NCI-H2227 (cell line): ENCODE measurements at regions not wholly inside any gene's neighbourhood (a gene's known extent, or its start where the extent isn't known, plus 50 kb on each side); places are given as distances from the start of the nearest gene placed in this dataset.

Experiments used
- DNase-seq: peaks from one replicate; lab custom pipeline; 2025; ENCODE audit not compliant: unreplicated experiment; lab: John Stamatoyannopoulos, UW

DNA sequence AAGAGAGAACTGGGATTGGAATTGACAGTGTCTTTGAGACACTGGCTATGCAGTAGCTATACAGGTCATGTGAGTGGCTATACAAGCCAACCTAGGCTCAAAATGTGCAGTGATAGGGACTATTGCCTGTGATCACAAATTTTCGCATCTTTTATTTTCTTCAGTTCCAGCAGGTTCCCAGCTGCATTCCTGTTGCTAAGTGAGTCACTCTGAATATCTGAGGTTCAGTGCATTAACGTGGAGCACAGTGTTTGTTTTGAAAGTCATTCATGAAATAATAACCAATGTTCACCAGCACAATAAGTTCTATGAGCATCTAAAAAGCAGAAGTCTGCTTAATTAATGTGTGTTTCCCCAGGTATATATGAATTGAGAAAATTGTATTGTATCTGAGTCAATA lies 1236.0 kb upstream of the CELF2 start:
- DNase-seq: no peak

DNA sequence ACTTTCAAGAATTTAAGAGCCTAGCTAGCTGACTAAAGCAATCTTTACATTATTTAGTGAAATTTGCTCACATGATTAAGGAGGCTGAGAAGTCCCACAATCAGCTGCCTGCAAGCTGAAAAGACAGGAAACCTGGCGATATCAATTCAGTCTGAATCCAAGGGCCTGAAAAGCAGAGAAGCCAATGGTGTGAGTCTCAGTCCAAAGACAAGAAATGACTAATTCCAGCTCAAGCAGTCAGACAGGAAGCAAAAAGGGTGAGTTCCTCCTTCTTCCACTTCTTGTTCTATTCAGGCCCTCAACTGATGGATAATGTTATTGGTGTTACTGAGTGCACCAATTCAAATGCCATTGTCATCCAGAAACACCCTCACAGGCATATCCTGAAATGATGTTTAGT lies 1231.6 kb upstream of the CELF2 start:
- DNase-seq: no peak

GRCh38 chr10:9786576-9786975 lies 1231.1 kb upstream of the CELF2 start:
- DNase-seq: no peak

GRCh38 chr10:9789996-9790395 lies 1227.7 kb upstream of the CELF2 start:
- no peak for DNase-seq

- DNase-seq: no peak
Measured at GRCh38 chr10:9792181-9792580, 1225.5 kb upstream of the CELF2 start.

DNA sequence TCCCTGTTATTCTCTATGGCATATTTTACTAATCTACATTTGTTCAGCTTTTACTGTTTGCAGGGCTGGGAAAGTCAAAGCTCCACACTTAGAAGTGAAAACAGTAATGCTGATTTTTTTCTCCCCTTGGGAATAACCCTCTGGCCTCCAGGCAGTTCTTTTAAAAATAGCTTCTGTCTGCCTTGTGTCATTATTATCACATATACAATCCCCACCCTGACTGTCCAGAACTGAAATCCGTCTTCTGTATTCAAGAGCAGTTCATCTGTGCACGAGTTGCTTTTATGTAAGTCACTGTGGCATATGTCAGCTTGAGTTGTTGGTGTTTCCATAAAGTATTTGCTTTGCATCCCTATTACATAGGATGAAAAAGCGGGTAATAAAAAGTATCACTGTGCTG lies 1221.1 kb upstream of the CELF2 start:
- no peak for DNase-seq

- no peak for DNase-seq
Measured at GRCh38 chr10:9800011-9800410, 1217.7 kb upstream of the CELF2 start.

GRCh38 chr10:9800571-9800970 lies 1217.1 kb upstream of the CELF2 start:
- no peak for DNase-seq

- DNase-seq: no peak
Measured at GRCh38 chr10:9807846-9808245, 1209.8 kb upstream of the CELF2 start.

DNA sequence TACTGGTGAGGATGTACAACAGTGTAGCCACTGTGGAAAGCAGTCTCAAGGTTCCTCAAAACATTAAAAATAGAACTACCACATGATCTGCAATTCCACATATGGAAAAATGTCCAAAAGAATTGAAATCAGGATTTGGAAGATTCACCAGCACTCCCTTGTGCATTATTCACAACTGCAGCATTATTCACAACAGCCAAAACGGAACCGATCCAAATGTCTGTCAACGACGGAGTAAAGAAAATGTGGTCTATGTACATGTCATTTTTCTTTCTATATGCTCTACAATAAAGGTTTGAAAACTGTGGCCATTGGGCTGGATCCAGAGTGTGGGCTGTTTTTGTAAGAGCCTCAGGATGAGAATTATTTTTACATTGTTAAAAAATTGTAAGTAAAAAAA lies 1206.1 kb upstream of the CELF2 start:
- DNase-seq: no peak

GRCh38 chr10:9814285-9814864 lies 1203.3 kb upstream of the CELF2 start:
- DNase-seq: no peak

DNA sequence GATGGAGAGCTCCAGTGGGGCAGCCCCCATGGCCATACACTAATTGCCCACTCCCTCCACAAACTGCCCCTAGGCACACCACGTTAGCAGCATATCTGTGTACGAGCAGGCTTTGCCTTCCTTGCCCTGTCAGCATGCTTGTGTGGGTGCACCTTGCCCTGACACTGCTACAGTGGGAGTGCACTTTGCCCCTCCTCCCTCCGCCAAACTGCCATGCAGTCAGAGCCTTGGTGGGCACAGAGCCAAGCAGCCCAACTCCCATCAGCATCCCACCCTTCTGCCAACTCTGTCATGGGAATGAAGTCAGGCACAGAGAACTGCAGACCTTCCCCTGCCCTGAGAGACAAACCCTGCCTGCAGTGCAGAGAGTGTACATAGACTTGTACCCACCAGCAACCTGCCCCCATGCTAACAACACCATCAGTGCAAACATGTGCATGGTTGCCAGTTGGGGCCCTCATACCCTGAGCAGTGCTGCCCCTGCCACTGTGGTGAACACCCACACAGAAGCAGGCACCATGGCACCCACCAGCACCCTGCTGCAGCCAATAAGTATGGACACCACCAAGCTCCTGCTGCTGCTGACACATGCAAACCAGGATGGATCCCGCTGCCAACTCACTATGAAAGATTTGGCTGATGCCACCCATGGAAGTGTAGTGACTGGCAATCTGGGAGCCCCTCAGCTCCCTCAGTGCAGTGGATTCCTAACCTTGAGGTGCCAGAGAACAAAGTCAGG lies 1197.7 kb upstream of the CELF2 start:
- DNase-seq: no peak

DNA sequence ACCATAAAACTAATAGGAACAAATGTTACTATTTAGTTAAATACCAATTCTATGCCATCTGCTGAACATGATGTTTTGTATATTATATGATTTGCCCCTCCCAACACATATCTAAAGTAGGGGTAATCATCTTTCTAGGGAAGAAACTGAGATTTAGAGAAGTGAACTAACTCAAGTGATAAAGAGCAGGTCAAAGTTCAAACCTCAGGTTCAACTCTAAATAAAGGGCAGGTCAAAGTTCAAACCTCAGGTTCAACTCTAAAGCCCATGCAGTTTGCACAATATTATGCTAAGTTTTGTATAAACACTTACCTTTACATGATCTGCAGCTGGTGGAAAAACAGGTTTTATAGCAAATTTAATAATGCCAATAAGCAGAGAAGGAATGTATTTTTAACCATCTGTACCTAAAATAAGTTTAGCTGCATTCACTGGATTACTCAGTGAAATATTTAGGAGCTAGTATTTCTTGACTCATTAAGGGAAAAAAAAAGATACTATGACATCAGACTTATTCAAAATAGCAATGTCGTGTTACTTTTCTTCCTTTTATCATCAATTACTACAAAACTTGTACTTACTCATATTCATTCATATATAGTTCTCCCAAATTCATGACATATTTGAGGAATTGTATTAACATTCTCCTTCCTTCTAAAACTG lies 1194.3 kb upstream of the CELF2 start:
- no peak for DNase-seq

- no peak for DNase-seq
Measured at GRCh38 chr10:9824631-9825071, 1193.0 kb upstream of the CELF2 start.

GRCh38 chr10:9825491-9826018 lies 1192.1 kb upstream of the CELF2 start:
- DNase-seq: no peak

DNA sequence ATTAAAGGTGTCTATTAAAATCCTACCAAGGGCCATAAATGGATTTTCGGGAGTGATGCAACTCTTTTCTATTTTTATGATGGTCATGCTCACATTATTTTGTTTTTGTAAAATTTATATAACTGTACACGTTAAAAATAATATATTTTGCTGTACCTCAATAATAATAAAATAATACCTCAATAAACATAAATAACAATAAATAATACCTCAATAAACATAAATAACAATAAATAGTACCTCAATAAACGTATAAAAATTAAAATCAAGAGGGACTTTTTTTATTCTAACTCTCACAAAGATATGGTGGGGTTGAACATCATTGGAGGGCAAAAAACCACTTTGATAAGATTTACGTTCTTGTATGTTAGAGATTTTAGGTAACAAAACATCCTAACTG lies 1189.6 kb upstream of the CELF2 start:
- no peak for DNase-seq

DNA sequence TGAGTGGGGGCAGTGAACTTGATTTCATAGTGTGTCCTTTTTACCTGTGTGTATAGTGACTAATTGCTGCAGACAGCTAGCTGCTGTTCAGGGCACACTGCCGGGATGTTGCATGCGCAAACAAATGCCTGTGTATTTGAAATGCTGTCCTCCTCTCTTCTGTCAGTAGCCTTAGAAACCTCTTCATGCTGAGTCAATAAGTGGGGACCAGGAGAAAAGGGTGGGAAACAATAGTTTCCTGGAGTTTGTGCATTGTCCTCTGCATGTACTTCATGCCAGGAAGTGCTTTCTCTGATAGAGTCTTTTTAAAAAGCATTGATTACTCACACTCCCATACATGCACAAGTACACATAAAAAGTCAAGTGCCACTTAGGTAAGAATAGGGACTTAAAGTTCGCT lies 1183.7 kb upstream of the CELF2 start:
- DNase-seq: no peak

- DNase-seq: no peak
Measured at GRCh38 chr10:9834434-9834833, 1183.2 kb upstream of the CELF2 start.

DNA sequence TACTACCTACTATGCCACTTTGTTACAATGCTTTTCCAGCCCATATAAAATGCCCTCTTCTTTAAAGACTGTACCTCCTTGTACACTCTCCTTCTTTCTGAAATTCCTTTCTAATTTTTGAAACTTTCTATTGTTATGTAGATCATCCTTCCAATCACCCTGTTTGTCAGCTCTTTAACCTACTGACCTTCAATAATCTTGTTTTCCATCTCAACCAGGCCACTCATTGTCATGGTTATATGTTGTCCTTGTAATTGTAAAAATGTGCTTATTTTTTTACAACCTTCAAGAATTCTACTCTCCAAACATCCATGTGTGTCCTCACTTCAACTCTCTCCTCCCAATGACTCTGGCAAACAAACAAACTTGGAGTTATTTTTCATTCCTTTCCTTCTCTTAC lies 1172.6 kb upstream of the CELF2 start:
- no peak for DNase-seq

- DNase-seq: no peak
Measured at GRCh38 chr10:9848278-9848677, 1169.4 kb upstream of the CELF2 start.

DNA sequence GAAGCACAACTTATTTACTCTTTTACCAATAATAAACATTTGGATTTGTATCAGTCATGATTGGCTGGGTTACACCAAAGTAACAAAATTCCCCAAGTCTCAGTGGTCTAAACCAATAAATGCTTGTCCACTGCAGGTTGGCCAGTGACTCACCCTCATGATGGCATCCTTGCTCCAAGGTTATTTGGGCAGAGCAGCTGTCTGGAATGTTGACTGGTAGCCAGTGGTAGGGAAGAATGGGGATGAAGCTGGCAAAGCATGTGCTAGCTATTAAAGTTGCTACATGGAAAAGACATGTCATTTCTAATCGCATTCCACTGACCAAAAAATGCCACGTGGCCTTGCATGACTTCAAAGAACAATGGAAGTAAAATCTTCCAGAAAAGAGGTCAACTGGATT lies 1168.7 kb upstream of the CELF2 start:
- DNase-seq: no peak

DNA sequence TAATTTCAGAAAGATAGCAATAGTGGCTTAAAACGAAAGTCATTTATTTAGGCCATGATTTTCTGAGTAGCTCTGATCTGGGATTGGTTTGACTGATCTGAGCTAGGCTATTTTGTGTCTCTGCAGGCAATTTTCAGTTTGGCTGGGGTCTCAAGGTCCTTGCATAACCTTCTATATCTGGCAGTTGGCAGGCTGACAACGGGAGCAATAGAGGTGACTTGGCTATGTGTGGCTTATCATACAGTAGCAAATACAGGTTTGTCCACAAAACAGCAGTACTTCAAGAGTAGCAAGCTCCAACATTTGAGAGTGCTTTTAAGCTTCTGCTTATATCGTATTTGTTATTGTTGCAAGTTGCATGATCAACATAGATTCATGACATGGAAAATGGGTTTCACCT lies 1167.3 kb upstream of the CELF2 start:
- DNase-seq: no peak
